GM18861 (cell line): ENCODE measurements at regions not wholly inside any gene's neighbourhood (a gene's known extent, or its start where the extent isn't known, plus 50 kb on each side); places are given as distances from the start of the nearest gene placed in this dataset.
"Not testable (repeated sequence)": the region's sequence is repeated elsewhere in the genome, so short reads cannot be mapped to it uniquely, and the experiment has no call there.

Source experiments
- ATAC-seq: cut with Tn5 transposase; IDR thresholded peaks from one replicate; pipeline ENCODE4 v1.9.1; 2021; ENCODE audit not compliant: unreplicated experiment

DNA sequence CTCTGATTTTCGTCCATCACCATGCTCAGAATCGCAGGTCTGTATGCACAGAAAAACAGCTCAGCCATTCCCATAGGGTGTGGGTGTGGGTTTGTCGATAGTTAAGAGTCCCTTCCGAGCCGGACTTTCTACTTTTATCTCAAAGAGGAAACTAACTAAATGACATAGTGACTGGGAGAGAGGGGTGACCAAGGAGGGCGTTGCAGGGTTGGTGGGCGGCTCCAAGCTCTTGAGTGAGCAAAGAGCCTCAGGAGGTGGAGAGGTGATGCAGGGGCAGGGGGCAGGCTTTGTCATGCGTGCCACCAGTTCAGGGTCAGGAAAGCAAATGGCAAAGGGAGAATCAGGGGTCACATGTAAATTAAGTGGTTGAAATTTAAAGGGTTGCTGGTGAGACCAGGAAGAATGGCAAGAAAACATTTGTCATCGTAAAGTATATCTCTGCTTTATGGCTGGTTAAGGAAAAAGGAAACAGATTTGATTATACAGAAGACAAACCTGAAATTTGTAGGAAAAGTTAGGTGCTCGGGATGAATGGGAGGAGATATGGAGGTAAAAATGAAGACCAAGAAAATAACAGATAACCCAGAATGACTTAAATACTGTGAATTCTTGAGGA lies 249.0 kb downstream of the SETD4 start:
- ATAC-seq: no peak

DNA sequence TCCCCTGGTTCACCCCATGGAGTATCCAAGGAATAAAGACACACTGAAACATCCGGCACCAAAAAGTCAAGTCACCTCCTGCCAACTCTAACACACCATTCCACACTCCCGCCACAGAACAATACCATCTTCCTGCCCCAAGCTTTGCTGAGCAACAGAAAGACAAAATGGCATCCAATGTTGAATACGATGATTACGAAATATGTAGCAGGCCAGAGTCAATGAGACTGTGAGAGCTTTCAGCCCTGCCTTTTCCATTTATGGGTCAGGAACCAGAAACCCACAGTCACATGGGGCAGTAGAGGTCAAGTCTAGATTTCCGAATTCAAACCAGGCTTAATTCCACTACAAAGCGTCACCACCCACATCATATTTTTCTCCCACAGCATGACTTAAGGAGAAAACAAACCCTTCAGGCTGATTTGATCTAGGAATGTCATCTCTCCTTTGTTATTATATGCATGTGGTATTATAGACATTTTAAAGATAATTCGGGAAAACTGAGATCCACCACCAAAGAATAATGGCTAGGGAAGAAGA lies 249.8 kb downstream of the SETD4 start:
- no peak for ATAC-seq

DNA sequence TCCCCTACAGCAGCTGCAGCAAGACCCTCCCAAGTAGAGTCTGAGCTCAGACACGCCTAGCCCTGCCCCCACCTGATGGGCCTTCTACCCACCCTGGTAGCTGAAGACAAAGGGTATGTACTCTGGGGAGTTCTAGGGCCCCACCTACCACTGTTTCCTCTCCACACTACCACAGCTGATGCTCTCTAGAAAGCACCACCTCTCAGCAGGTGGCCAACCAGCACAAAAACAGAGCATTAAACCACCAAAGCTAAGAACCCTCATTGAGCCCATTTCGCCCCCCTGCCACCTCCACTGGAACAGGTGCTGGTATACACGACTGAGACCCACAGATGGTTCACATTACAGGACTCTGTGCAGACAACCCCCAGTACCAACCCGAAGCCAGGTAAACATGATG lies 258.9 kb downstream of the SETD4 start:
- ATAC-seq: no peak

DNA sequence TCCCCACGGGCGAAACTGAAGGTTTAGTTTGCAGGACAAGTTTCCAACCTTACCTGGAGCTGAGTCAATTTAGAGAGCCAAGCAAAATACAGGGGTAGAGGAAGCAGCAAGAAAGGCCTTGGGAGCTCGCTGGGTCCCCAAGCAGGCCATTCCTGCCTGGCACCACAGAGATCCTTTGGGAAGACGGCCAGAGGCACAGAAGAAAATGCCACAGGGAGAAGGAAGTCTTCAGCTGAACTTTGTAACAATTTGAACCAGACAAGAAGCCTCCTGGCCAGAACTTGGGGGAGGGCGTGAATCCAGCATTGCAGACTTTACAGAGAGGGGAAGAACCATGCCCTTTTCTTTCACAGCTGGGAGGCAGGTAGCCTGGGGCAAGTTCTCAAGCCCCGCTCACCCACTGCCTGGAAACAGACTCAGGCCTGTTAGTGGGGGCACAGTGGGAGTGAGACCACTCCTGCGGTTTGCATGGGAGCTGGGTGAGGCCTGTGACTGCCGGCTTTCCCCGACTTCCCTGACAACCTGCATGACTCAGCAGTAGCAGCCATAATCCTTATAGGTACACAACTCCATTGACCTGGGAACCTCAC lies 259.4 kb downstream of the SETD4 start:
- not testable (repeated sequence) for ATAC-seq

DNA sequence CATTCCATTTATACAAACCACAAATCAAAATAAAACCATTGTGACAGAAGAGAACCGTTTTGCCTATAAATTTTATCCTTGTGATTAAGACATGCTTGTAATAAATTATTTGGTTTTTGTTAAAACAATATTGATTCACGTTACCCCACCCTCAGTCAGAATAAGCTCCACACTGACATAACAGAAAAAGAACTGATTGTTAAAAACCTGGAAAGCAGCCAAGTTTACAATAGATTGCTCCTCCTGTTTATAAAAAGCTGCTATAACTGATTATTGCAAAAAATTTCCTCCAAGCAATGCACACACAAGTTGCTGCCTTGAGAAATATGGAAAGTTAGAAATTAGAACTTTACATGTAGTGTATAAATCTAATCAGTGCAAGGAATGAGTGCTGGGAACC lies 263.5 kb downstream of the SETD4 start:
- ATAC-seq: no peak

DNA sequence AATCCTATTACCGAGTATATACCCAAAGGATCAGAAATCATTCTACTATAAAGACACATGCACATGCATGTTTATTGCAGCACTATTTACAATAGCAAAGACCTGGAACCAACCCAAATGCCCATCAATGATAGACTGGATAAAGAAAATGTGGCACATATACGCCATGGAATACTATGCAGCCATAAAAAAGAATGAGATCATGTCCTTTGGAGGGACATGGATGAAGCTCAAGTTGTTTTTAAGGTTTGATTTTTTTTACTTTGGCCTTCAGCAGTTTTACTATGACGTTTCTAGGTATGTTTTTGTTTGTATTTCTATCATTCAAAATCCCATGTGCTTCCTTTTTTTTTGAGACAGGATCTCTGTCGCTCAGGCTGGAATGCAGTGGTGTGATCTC lies 265.8 kb downstream of the SETD4 start:
- not testable (repeated sequence) for ATAC-seq

DNA sequence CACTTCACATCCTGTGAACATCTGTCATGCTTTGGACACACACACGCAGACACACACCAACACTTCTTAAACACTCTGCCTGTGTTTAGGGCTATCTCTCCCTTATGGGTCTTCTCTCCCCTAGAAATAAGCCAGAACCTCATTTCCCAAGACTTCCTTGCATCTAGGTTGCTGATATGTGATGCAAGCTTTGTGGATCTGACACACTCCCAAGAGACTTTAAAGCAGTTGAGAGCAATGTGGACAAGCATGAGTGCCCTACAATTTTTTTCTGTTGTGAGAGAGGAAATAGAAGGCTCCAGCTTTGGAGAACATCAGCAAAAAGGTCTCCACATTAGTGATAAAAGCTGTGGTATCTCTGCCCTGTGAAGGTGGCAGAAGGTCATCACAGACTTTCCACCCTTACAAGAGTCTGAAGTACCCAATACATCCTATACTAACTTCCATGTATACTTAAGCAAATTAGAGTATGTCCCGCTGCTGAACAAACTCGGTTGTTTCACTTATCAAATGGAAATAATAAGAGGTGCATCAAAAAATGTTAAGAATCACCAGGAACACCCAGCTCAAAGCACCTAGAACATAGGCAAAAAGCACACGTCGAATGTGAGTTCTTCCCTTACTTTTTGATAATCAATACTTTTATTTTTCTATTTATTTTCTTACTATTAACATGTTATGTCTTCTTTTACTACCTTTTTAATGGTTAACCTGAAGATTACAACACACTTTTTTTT lies 267.6 kb downstream of the SETD4 start:
- ATAC-seq: no peak

DNA sequence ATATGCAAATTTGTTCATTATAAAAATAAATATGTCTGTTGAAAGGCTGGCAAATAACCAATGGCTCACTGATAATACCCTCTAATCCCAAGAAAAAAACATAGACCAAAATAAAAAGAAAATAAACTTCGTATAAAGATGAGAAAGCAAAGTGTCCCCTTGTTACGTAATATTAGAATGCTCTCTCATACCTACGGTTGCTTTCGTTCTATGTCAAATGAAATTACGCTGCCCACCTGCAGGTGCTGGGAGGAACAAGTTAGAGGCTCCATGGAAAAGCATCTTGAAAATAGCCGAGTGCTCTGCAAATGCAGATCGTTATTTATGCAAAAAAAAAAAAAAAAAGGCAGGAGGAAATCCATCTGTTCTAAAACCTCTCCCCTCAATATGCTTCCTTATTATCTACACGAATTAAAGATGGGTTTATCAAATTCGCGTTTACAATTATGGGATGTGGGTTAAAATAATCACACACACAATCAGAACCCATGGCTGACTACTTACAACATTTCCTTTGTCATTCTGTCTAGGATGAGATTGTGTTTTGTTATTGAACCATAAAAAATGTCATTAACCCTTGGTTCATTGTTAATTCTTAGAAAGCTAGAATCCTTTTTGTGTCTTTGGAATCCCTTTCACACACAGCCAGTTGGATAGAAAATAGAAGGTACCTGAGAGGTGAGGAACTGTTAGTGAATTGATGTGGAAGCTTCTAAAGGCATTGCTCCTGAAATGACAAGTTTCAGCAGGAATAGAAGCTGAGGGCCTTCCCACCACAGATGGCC lies 268.6 kb downstream of the SETD4 start:
- ATAC-seq: no peak

DNA sequence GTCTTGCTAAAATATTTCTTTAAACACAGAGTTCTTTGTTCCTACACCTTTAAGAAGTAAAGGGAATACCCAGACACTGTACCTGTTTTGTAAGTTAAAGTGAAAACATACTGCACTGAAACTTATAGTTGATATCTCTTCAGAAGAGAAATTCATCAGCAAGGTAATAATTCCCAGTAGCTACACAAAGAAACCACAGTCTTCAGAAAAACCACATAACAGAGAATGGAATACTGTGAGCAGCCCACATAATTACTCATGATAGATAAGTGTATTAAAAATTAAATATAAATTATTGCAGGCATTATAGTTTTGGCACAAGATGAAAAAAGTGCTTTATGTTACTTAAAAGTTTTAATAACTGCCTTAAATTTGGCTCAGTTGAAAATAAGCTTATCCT lies 276.6 kb downstream of the SETD4 start:
- no peak for ATAC-seq

DNA sequence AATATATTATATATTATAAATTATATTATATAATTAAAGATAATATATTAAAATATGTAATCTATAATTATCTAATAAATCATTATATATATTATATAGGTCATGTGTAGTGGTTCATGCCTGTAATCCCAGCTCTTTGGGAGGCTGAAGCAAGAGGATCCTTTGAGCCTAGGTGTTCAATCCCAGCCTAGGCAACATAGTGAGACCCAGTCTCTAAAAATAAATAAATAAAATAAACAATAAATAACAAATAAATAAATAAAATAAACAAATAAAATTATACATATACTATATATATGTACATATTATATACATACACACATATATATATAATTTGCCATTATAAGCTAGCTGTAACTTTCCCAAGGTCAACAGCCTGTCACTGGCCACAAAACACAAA lies 277.7 kb downstream of the SETD4 start:
- no peak for ATAC-seq

DNA sequence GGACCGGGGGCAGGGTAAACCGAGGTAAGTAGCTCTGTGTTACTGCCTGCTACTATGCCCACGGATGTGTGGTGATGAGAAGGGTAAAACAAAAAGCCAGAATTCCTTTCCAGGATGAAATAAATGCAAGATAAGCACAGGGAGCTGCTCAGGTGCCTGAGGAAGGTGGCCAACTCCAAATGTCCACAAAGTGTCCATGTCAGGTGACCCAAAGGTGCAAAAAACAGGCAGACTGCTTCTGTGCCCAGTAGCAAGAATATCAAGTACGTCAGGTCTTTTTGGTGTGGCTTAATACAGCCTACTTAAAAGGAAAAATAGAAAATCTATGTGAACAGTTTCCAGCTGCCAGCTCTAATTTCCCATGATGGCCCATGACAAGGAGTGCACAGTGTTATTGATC lies 279.3 kb downstream of the SETD4 start:
- no peak for ATAC-seq

DNA sequence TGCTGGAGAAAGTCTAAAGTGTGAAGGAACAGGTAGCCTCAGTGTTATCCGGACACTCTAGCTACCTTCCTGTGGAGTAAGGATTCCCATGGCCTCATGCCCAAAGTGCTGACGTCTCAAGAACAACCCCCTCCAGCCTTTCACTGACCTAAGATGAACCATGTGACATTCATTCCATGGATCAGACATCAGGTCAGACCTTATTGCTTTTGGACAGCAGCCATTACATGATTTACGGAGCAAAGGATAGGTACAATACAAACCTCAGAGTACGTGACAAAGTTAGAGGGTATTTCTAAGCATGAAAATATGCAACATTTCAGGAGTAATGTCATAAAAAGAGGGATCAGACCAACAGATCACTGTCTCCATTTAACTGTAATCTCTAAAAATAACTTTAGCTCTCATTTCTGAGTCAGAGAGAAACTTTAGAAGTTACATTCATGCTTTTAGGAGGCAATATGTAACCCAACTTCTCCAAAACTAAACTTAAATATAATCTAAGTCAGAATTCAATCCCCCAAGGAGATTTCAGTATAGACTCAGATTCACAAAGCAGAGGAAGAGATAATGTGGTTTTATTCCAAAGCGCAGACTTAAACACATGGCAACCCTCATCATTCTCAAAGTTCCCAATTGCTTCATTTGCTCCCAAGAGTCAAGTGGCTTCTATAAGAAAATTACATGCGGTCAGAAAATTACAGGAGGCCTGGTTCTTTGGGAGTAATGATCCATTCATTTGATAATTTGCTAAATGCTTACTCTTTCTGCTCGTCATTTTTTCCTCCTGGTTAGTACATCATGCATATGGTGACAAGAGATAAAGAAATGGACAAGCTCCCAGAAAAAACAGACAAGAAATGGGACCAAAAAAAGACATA lies 280.4 kb downstream of the SETD4 start:
- ATAC-seq: no peak

DNA sequence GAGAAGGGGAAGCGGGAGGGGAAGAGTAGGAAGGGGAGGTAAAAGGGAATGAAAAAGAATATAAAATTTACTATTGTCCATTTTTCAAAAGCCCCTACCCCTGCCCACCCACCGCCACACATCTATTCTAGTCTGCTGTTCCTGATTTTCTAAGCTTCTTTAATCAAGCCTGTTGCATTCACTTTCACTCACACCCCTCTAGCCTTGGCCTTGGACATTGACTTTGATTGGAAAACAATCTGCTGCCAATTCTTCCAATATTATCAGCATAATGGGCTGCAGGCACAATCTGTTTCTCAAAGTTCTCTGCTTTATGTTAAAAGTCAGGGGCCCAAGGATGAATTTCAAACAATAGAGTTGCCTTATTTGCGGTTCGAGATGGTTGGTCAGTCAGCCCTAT lies 281.2 kb downstream of the SETD4 start:
- ATAC-seq: no peak

DNA sequence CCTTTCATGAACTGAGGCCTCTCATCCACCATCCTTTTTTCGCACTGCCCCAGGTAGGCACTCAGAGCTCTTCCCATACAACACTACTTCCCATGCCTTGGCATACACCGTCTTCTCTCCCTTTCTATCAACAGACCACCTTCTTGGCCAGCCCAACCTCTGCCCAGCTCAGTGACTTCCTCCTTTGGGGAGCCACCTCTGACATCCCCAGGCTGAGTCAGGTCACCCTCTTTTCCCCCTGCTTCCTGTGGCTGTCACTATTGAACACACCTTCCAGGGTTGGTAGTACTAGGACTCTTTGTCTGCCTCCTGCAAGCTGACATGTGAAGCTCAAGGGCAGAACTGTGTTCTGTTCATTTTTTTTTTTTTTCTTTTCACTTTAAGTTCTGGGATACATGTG lies 283.2 kb downstream of the SETD4 start:
- ATAC-seq: no peak

DNA sequence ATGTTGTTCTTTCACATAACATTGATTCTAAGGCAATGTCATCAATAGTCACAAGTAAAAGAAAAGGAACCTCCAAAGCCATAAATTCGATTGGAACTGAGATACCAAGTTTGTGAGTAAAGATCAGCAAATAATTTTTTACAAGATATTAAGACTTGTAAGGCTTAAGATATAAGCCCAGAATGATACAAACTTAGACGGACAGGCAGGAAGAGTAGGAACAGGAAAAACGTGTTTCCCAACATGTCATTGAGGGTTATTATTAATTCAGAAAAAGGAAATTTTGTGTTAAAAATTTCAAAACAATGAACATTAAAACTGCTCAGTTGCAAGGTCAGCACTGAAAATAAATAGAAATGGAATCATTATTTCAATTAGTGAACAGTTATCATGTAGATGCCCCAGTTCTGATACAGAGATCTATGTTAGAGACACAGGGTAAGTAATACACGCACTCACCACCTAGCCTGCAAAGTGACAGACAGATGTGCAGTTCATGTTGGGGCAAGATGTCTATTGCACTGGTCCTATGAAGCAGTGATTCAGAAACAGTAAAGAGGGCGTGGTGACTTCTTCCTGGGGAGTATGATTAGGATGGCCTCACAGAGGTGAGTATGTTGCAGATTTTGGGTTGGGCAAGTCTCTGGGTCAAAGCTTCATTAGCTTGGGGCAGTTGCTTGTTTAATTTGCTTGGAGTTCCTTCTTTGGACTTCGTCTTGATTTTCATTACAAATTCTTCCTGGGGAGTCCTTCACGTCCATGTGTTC lies 284.4 kb downstream of the SETD4 start:
- no peak for ATAC-seq

DNA sequence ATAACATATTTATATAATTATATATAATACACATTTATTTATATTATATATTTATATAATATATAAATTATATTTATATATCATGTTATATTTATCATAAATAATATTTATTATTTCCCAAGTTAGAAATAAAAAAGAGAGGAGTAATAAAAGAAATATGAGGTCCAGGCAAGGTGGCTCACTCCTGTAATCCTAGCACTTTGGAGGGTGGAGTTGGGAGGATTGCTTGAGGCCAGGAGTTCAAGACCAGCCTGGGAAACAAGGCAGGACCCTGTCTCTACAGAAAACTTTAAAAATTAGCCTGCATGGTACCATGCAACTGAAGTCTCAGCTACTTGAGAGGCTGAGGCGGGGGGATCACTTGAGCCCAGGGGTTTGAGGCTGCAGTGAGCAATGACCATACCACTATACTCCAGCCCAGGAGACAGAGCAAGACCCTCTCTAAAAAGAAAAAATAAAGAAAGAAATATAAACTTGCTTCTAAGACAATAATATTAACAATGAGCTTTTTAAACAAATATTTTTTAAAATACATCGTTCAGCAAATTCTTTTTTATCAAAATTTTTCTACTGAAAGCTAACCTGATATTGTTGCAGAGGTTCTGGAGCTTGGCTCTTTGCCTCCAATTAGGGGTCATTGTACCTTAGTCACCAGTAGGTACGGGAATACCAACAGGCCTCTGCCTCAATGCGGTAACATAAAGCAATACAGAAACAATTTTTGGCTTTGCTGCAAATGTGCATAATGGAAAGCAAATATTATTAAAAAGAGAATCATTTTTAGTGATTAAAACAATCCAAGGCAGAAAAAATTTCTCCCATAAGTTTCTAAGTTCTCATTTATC lies 290.0 kb downstream of the SETD4 start:
- no peak for ATAC-seq

DNA sequence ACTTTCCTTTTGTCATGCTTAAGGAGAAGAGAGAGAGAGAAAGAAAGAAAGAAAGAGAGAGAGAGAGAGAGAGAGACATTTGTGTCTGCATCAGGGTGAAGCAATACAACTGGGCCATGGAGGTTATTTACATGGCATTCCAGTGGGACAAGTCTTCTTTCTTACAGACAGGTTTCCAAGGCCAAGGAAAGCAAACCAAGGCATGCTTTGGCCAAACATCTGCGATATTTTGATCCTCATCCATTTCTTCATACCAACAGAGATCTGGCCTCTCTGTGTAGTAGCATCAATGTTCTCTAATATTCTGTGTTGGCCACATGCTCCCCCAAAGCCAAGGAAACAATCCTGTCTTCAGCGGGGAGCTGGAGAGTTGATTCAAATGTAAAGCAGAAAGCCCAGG lies 292.1 kb downstream of the SETD4 start:
- no peak for ATAC-seq

DNA sequence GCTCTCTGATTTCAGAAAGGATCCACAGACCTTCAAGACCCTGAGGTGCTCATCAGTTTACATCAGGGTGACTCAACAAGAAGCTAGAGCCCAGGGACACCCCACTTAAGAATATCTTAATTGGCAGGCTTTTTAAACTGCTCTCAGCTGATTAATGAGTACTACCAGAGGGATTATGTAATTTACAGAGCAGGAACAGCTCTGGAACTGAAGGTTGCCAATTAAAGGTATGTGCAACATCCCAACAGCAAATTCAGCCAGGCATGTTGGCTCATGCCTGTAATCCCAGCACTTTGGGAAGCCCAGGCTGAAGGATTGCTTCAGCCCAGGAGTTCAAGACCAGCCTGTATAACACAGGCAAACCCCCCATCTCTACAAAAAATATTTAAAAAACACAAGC lies 295.7 kb downstream of the SETD4 start:
- ATAC-seq: no peak

DNA sequence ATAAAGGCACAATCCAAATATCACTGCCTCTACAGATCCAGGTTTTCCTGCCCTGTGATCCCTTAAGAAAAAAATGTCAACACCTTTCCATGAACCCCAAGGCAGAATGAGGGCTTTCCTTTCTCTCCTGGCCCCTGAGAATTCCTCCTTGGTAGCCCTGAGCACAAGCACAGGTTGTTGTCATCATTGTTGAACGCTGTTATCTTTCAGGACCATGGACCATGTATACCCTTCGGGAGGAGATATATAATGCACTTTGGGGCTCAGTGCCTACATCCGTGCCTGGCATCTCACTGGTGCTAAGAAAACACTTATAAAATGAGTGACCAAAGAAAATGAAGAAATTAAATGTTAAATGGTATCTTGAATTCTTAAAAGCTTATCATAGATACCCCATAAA lies 296.2 kb downstream of the SETD4 start:
- no peak for ATAC-seq
